Pulmonary artery endothelial cell (primary cell): ENCODE measurements at regions not wholly inside any gene's neighbourhood (a gene's known extent, or its start where the extent isn't known, plus 50 kb on each side); places are given as distances from the start of the nearest gene placed in this dataset.
"Not testable (repeated sequence)": the region's sequence is repeated elsewhere in the genome, so short reads cannot be mapped to it uniquely, and the experiment has no call there.

Source experiments
- DNase-seq: peaks from one replicate; pipeline ENCODE4 v3.0.0-alpha.2; 2011; ENCODE audit warnings: low read depth, low spot score

GRCh38 chr12:68540768-68541167 lies 69.9 kb upstream of the RAP1B start:
- DNase-seq, result not testable (repeated sequence)

GRCh38 chr12:68547318-68547717 lies 63.4 kb upstream of the RAP1B start:
- DNase-seq, result not testable (repeated sequence)

GRCh38 chr12:68552605-68553195 lies 58.0 kb upstream of the RAP1B start:
- not testable (repeated sequence) for DNase-seq

GRCh38 chr12:68557011-68557730 lies 53.5 kb upstream of the RAP1B start:
- DNase-seq, result no peak

- no peak for DNase-seq
These were observed 51.5 kb upstream of the RAP1B start for GRCh38 chr12:68559246-68559645.

- no peak for DNase-seq
These were observed 50.5 kb upstream of the RAP1B start for GRCh38 chr12:68559984-68560850.

GRCh38 chr12:68560851-68561422 lies 49.8 kb upstream of the RAP1B start:
- no peak for DNase-seq
